HG03103 (cell line): ENCODE measurements at regions not wholly inside any gene's neighbourhood (a gene's known extent, or its start where the extent isn't known, plus 50 kb on each side); places are given as distances from the start of the nearest gene placed in this dataset.
"Not testable (repeated sequence)": the region's sequence is repeated elsewhere in the genome, so short reads cannot be mapped to it uniquely, and the experiment has no call there.

ENCODE experiments used
- ATAC-seq: cut with Tn5 transposase; IDR thresholded peaks from one replicate; pipeline ENCODE4 v1.9.1; 2021; ENCODE audit warnings: low read depth; ENCODE audit not compliant: unreplicated experiment

GRCh38 chr7:103244865-103245264, 52.4 kb upstream of the PMPCB start:
- not testable (repeated sequence) for ATAC-seq

GRCh38 chr7:103240806-103241205, 56.4 kb upstream of the PMPCB start:
- no peak for ATAC-seq

GRCh38 chr7:103235824-103236223, 61.4 kb upstream of the PMPCB start:
- ATAC-seq = not testable (repeated sequence)

GRCh38 chr7:103234877-103235276, 62.4 kb upstream of the PMPCB start:
- not testable (repeated sequence) for ATAC-seq

- peak; percentile 56 for ATAC-seq
Measured at GRCh38 chr7:103227787-103228186, 69.4 kb upstream of the PMPCB start.

GRCh38 chr7:103225798-103226197, 71.4 kb upstream of the PMPCB start:
- not testable (repeated sequence) for ATAC-seq

GRCh38 chr7:103223065-103223464, 74.2 kb upstream of the NAPEPLD start:
- not testable (repeated sequence) for ATAC-seq

- not testable (repeated sequence) for ATAC-seq
Measured at GRCh38 chr7:103211049-103211448, 62.1 kb upstream of the NAPEPLD start.

- ATAC-seq = not testable (repeated sequence)
Measured at GRCh38 chr7:103199191-103199590, 50.3 kb upstream of the NAPEPLD start.
